ENCODE measurements at regions not wholly inside any gene's neighbourhood (a gene's known extent, or its start where the extent isn't known, plus 50 kb on each side); places are given as distances from the start of the nearest gene placed in this dataset.
"Not testable (repeated sequence)": the region's sequence is repeated elsewhere in the genome, so short reads cannot be mapped to it uniquely, and the experiment has no call there.

DNA sequence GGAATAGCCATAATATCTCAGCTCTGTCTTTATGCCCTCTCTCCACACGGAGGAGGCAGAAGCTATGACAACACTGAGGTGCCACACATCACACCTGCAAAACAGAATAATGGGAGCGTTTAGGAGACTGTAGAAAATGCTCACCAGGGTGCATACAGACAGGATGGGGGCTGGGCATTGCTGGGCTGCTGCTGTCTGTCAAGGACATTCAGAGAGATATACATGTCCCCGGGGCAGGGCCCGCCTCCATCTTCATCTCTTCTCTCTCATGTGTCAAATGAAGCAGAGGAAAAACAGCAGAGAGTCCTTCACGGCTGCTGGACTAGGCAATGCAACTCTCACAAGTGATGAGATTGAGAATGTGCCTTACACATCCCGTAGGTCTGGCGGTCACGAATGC lies 65.3 kb upstream of the DHRSX start:
- DNase-seq (ENCODE audit: low read depth) = no peak
- TF ChIP-seq POLR2A (IDR thresholded peaks at IDR 0.05; ENCODE audit: extremely low read depth, insufficient read length) = no peak
- TF ChIP-seq MYC (IDR thresholded peaks at IDR 0.05; ENCODE audit: low read depth, low read length) = no peak
- TF ChIP-seq, protein P1, sequence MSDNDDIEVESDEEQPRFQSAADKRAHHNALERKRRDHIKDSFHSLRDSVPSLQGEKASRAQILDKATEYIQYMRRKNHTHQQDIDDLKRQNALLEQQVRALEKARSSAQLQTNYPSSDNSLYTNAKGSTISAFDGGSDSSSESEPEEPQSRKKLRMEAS (IDR thresholded peaks at IDR 0.05; ENCODE audit: low read depth, low read length) = no peak
- TF ChIP-seq, protein P2, sequence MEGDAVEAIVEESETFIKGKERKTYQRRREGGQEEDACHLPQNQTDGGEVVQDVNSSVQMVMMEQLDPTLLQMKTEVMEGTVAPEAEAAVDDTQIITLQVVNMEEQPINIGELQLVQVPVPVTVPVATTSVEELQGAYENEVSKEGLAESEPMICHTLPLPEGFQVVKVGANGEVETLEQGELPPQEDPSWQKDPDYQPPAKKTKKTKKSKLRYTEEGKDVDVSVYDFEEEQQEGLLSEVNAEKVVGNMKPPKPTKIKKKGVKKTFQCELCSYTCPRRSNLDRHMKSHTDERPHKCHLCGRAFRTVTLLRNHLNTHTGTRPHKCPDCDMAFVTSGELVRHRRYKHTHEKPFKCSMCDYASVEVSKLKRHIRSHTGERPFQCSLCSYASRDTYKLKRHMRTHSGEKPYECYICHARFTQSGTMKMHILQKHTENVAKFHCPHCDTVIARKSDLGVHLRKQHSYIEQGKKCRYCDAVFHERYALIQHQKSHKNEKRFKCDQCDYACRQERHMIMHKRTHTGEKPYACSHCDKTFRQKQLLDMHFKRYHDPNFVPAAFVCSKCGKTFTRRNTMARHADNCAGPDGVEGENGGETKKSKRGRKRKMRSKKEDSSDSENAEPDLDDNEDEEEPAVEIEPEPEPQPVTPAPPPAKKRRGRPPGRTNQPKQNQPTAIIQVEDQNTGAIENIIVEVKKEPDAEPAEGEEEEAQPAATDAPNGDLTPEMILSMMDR (IDR thresholded peaks at IDR 0.05; ENCODE audit: low read depth, low read length) = no peak
- no peak overlapping the region for H3K4me3 ChIP-seq (ENCODE audit: low read depth, low read length)

DNA sequence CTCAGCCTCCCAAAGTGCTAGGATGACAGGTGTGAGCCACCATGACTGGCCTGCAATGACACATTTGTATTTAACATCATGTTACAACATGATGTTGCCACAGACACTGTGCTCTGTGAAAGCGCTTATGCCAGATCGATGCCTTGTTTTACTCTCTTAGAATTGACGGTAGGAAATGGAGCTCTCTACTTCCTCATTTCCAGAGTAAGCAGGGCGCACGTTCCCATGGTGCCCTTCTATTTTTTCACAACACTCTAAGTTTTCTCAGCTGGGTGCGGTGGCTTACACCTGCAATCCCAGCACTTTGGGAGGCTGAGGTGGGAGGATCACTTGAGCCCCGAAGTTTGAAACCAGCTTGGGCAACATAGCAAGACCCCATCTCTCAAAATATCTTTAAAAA lies 60.7 kb upstream of the DHRSX start:
- peak; percentile 57 for DNase-seq (ENCODE audit: low read depth)

DNA sequence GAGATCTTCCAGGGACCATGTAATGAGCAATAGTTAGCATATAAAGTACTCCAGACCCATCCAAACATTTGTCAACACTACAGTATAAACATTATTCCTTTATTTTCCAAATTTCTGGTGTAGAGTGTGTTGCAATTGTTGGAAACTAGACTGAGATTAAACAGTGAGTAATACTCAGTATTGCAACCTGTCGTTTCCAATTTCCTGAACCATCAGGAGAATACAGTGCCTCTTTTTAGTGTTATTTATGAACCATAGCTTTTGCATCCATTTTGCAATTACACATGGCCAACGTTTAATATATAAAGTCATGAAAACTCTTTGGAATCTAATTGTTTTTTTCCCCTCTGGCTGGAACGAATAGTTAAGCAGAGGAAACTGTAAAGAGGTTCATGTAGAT lies 58.3 kb upstream of the DHRSX start:
- DNase-seq (ENCODE audit: low read depth) = no peak
- TF ChIP-seq, protein P1 (IDR thresholded peaks at IDR 0.05; ENCODE audit: low read depth, low read length) = no peak
- no peak for TF ChIP-seq POLR2A (IDR thresholded peaks at IDR 0.05; ENCODE audit: extremely low read depth, insufficient read length)
- TF ChIP-seq, protein P2 (IDR thresholded peaks at IDR 0.05; ENCODE audit: low read depth, low read length) = no peak
- no peak for TF ChIP-seq MYC (IDR thresholded peaks at IDR 0.05; ENCODE audit: low read depth, low read length)
- H3K4me3 ChIP-seq (ENCODE audit: low read depth, low read length) = no peak overlapping the region

More for the DNA sequence above, 60.7 kb upstream of the DHRSX start:
- TF ChIP-seq POLR2A (IDR thresholded peaks at IDR 0.05; ENCODE audit: extremely low read depth, insufficient read length) (no peak), MYC (IDR thresholded peaks at IDR 0.05; ENCODE audit: low read depth, low read length) (no peak)
- TF ChIP-seq, protein P2 (IDR thresholded peaks at IDR 0.05; ENCODE audit: low read depth, low read length) = no peak
- TF ChIP-seq, protein P1 (IDR thresholded peaks at IDR 0.05; ENCODE audit: low read depth, low read length) = no peak
- H3K4me3 ChIP-seq (ENCODE audit: low read depth, low read length) = no peak overlapping the region

DNA sequence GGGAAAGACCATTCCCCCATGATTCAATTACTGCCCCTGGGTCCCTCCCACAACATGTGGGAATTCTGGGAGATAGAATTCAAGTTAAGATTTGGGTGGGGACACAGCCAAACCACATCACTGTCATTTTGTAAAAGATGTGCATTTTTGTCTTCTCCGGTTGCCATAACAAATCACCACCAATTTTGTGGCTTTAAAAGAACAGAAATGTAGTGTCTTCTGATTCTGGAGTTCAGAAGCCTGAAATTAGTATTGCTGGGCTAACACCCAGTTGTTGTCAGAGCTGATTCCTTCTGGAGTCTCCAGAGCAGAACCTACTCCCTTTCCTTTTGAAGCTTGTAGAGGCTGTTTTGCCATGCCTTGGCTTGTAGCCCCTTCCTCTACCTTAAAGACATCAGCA lies 54.1 kb upstream of the DHRSX start:
- DNase-seq (ENCODE audit: low read depth) = no peak
- no peak overlapping the region for H3K4me3 ChIP-seq (ENCODE audit: low read depth, low read length)
- TF ChIP-seq, protein P2 (IDR thresholded peaks at IDR 0.05; ENCODE audit: low read depth, low read length) = no peak
- TF ChIP-seq MYC (IDR thresholded peaks at IDR 0.05; ENCODE audit: low read depth, low read length) = no peak

DNA sequence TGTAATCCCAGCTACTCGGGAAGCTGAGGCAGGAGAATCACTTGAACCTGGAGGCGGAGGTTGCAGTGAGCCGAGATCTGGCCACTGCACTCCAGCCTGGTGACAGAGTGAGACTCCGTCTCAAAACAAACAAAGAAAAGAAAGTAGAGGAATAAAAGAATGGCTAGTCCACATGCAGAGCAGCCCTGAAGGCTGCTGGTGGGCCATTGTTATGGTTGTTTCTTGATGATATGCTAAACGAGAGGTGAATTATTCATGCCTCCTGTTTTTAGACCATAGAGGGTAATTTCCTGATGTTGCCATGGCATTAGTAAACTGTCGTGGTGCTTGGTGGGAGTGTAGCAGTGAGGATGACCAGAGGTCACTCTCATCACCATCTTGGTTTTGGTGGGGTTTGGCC lies 53.3 kb upstream of the DHRSX start:
- H3K4me3 ChIP-seq (ENCODE audit: low read depth, low read length); DNase-seq (ENCODE audit: low read depth): not testable (repeated sequence)

DNA sequence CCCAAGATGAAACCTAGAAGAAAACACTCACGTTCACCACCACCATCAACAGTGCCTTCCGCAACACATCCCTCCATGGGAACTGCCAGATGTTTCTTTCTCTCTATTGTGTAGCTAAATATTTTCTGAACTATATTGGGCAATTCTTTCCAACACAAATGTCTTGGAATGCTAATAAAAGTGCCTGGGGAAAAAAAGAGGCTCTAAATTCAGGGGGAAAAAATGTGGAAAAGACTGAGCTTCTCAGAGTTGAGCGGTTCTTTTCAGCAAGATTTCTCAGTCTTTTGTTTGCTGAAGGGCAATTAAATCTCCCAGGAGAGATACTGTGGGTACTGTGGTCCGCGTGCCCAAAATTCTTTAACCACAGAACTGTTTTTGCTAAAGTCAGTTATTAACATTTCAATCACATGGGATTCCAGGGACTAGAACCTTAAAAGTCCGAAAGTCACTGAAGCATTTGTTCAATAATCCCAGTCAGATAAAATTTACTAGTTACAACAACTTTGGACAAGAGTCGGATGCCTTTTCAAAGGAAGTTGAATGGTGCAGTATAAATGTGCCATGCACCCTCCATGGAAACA lies 51.9 kb upstream of the DHRSX start:
- TF ChIP-seq, protein P2 (IDR thresholded peaks at IDR 0.05; ENCODE audit: low read depth, low read length) = no peak
- no peak for TF ChIP-seq POLR2A (IDR thresholded peaks at IDR 0.05; ENCODE audit: extremely low read depth, insufficient read length)
- no peak for TF ChIP-seq MYC (IDR thresholded peaks at IDR 0.05; ENCODE audit: low read depth, low read length)
- TF ChIP-seq, protein P1 (IDR thresholded peaks at IDR 0.05; ENCODE audit: low read depth, low read length) = no peak
- no peak overlapping the region for H3K4me3 ChIP-seq (ENCODE audit: low read depth, low read length)
- DNase-seq (ENCODE audit: low read depth) = peak; percentile 12
